Central memory CD8-positive, alpha-beta T cell (primary cell): ENCODE measurements at regions not wholly inside any gene's neighbourhood (a gene's known extent, or its start where the extent isn't known, plus 50 kb on each side); places are given as distances from the start of the nearest gene placed in this dataset.

Experiments used
- ATAC-seq: fragments of 150-1000 bp; cut with Tn5 transposase; replicated peaks from 2 replicates; pipeline ENCODE4 v1.10.0; 2022; ENCODE audit warnings: mild to moderate bottlenecking, moderate FRiP score, moderate number of reproducible peaks; ENCODE audit not compliant: poor library complexity, severe bottlenecking; ENCODE audit errors: extremely low read depth
- DNase-seq, 2 donors: peaks; one replicate each; pipeline ENCODE4 v3.0.0; 2021; ENCODE audit warnings: low spot score in 2 of 2
- H3K27ac Mint-ChIP-seq: one replicate; pipeline ENCODE4 v1.8.0; 2022; ENCODE audit warnings: low read depth, mild to moderate bottlenecking, moderate library complexity, mixed read lengths
- H3K27me3 Mint-ChIP-seq: one replicate; pipeline ENCODE4 v1.8.0; 2022; ENCODE audit warnings: mixed read lengths
- H3K36me3 Mint-ChIP-seq: one replicate; pipeline ENCODE4 v1.8.0; 2022; ENCODE audit warnings: mild to moderate bottlenecking, moderate library complexity, mixed read lengths; ENCODE audit not compliant: insufficient read depth
- H3K4me1 Mint-ChIP-seq: one replicate; pipeline ENCODE4 v1.8.0; 2022; ENCODE audit warnings: mixed read lengths
- H3K4me3 Mint-ChIP-seq: one replicate; pipeline ENCODE4 v1.8.0; 2022; ENCODE audit warnings: mild to moderate bottlenecking, moderate library complexity, mixed read lengths
- H3K9me3 Mint-ChIP-seq: one replicate; pipeline ENCODE4 v1.8.0; 2022; ENCODE audit warnings: mixed read lengths

DNA sequence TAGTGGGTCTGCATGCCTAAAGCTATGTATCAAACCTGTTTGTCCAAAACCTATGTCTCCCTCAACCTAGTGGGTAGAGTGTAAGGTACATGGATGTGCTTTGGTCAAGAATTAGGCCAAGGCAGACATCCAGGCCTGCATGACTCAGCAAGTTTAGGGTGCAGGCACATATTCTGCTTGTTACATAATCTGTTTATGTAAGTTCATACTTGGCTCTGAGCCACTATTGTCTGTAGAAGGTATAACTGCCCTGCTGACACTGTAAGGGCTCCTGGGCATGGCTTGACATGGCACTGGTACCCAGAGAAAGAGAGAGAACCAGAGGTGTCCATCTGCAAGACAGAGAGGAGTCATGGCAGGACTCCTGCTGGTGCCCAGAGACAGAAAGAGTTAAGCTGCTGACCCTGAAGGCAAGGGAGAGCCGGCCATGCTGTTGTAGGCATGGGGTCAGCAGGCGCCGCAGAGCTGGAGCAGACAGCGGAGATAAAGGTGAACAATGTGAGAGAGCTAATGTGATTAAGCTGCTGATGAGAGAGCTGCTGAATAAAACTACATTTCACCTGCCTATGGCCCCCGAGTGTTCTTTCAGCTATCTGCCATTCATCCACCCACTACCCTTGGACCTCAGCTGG lies 118.5 kb upstream of the TMEM106B start:
- Mint-ChIP-seq H3K27ac (no peak overlapping the region), H3K27me3 (peaks cover 32% of the 10 kb centered on the region), H3K9me3 (no peaks in the 10 kb centered on the region), H3K36me3 (no peaks in the 10 kb centered on the region), H3K4me3 (no peak overlapping the region), H3K4me1 (no peaks in the 10 kb centered on the region)
- ATAC-seq (no peak), DNase-seq (no peak)

DNA sequence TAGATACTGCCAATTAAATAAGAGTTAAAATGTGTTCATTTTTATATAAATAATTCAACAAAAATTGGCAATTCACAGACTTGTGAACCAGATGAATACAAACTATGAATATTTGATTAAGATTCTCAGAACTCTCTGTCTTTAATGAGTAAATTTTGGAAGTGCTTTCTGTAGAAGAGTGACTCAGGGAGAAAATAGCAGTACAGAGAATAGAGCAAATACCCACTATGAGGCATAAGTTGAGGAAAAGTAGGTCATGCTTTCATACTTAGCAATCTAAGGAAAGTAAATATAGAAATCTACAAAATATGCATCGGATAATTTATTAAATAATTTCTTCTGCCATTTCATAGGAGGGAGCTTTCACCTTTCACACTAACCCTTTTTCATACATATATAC lies 117.7 kb upstream of the TMEM106B start:
- H3K27me3 Mint-ChIP-seq, result peaks cover 32% of the 10 kb centered on the region
- DNase-seq (no peak), ATAC-seq (no peak)
- no peaks in the 10 kb centered on the region for H3K9me3 Mint-ChIP-seq
- no peak overlapping the region for H3K27ac Mint-ChIP-seq
- H3K4me1 Mint-ChIP-seq, result no peaks in the 10 kb centered on the region
- H3K4me3 Mint-ChIP-seq, result no peak overlapping the region
- no peaks in the 10 kb centered on the region for H3K36me3 Mint-ChIP-seq

DNA sequence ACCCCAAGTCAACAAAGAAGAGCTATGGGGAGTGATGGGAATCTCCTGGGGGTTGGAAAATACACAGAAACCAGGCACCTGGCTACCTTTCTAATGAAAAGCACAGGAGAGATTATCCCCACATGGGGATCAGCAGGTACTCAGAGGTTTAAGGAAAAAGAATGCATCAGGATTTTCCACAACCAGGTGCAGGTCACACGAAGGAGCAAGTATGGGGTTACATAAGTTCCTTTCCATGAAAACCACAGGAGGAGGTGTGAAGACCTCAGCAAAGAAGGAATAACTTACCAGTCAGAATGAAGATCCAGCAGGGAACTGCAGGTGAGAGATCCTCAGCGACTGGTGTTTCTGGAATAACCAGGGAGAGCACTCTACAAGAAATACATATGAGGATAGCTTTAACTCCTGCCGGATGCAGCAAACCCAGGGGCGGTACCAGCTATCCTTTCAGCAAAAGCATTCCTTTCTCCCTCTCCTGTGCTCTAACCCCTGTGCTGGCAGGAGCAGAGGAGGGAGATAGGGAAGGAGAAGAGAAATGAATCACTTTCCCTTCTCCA lies 116.7 kb upstream of the TMEM106B start:
- Mint-ChIP-seq H3K36me3 (no peaks in the 10 kb centered on the region), H3K27ac (no peak overlapping the region), H3K4me3 (no peak overlapping the region), H3K4me1 (no peaks in the 10 kb centered on the region), H3K27me3 (peaks cover 32% of the 10 kb centered on the region), H3K9me3 (no peaks in the 10 kb centered on the region)
- ATAC-seq (no peak), DNase-seq (no peak)

DNA sequence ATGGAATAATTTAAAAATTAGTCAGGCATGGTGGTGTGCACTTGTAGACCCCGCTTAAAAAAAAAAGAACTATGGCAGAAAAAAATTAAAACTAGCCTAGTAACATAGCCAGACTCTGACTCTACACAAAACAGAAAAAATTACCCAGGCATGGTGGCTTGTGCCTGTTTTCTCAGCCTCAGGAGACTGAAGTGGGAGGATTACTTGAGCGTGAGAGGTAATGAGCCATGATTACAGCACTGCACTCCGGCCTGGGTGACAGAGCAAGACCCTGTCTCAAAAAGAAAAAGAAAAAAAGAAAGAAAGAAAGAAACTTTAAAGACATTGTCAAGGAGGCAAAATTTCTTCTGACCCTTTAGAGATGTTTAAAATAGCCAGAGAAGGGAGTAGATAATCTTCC lies 109.0 kb upstream of the TMEM106B start:
- no peak overlapping the region for H3K4me3 Mint-ChIP-seq
- H3K9me3 Mint-ChIP-seq, result no peaks in the 10 kb centered on the region
- H3K4me1 Mint-ChIP-seq, result no peaks in the 10 kb centered on the region
- H3K27ac Mint-ChIP-seq, result no peak overlapping the region
- DNase-seq, result no peak
- H3K27me3 Mint-ChIP-seq, result no peaks in the 10 kb centered on the region
- ATAC-seq, result no peak
- no peaks in the 10 kb centered on the region for H3K36me3 Mint-ChIP-seq

DNA sequence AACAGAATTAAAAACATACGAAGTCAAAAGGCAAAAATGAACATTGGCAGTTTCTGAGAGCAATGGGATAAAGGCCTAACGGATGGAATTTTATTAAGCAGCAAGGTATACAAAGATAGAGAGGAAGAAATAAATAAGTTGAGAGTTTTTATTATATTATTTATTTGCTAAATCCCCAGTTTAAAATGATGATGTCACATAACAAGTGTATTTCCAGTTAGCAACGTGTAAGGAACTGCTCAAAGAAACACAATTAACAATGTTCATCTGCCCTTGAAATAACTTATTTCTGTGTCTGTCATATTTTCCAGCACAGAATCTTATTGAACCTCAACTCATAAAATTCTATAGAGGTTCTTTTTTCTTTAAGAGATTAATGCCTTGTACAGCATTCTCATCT lies 108.6 kb upstream of the TMEM106B start:
- no peaks in the 10 kb centered on the region for H3K27me3 Mint-ChIP-seq
- no peak for DNase-seq
- H3K27ac Mint-ChIP-seq, result no peak overlapping the region
- no peak overlapping the region for H3K4me3 Mint-ChIP-seq
- H3K36me3 Mint-ChIP-seq, result no peaks in the 10 kb centered on the region
- no peaks in the 10 kb centered on the region for H3K4me1 Mint-ChIP-seq
- no peaks in the 10 kb centered on the region for H3K9me3 Mint-ChIP-seq
- no peak for ATAC-seq

DNA sequence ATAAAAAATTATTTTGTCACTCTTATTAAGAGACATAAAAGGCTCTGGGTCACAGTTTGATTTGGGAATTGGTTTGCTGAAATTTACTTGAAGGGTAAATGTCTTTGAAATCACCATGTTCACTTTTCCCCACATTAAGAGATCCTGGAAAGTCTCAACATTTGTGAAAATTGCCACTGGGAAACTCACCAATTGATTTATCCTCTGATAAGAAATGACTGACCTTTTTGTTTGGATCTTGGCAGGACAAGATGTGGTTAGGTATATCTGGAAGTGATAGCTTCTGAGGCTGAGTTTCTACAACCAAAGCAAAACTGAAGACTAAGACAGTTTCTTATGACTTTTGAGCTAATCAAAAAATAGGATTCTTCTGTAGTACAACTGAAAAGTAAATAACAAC lies 107.1 kb upstream of the TMEM106B start:
- H3K27me3 Mint-ChIP-seq, result peaks cover 4% of the 10 kb centered on the region
- H3K4me3 Mint-ChIP-seq, result no peak overlapping the region
- H3K9me3 Mint-ChIP-seq, result no peaks in the 10 kb centered on the region
- DNase-seq (no peak), ATAC-seq (no peak)
- H3K36me3 Mint-ChIP-seq, result no peaks in the 10 kb centered on the region
- H3K27ac Mint-ChIP-seq, result no peak overlapping the region
- H3K4me1 Mint-ChIP-seq, result no peaks in the 10 kb centered on the region

DNA sequence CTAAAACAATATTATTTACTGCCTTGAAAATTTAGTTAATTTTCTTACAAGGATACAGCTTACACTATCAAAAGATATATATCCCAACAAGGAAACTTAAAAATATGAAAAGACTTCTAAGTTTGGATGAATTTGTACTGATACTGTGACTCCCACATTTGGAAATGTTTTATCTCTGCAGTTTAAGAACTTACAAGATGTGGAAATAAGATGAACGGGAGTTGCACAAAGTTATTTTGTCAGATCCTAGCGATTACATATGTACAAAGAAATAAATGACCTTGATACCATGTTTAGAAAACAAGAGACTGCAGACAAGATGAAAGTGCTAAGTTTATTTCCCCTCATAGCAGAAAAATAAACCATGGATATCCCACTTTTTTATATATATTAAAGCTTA lies 103.7 kb upstream of the TMEM106B start:
- H3K4me1 Mint-ChIP-seq, result no peaks in the 10 kb centered on the region
- peaks cover 3% of the 10 kb centered on the region for H3K36me3 Mint-ChIP-seq
- ATAC-seq (no peak), DNase-seq (no peak)
- H3K27ac Mint-ChIP-seq, result no peak overlapping the region
- H3K9me3 Mint-ChIP-seq, result no peaks in the 10 kb centered on the region
- H3K4me3 Mint-ChIP-seq, result no peak overlapping the region
- peaks cover 32% of the 10 kb centered on the region for H3K27me3 Mint-ChIP-seq

DNA sequence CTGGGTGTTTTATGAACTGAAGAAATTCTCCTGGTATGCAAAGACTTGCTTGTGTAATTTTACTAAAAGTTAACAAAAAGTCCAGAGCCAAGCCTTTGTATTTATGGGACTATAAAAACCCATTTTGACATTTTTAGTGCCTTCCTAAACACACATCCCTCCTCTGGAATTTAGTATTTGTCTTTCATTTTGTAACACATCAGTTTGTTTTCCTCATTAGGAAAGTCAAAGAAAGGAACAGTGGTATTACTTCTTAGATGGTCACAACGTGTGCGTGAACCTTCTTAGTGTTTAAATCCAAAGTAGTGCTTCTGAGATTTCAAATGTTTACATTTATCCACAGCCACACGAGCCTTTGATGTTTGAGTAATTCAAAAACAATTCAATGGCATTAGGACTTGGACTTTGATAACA lies 103.2 kb upstream of the TMEM106B start:
- ATAC-seq (no peak), DNase-seq (no peak)
- H3K9me3 Mint-ChIP-seq, result no peaks in the 10 kb centered on the region
- peaks cover 37% of the 10 kb centered on the region for H3K27me3 Mint-ChIP-seq
- peaks cover 3% of the 10 kb centered on the region for H3K36me3 Mint-ChIP-seq
- no peak overlapping the region for H3K4me3 Mint-ChIP-seq
- H3K4me1 Mint-ChIP-seq, result no peaks in the 10 kb centered on the region
- H3K27ac Mint-ChIP-seq, result no peak overlapping the region

DNA sequence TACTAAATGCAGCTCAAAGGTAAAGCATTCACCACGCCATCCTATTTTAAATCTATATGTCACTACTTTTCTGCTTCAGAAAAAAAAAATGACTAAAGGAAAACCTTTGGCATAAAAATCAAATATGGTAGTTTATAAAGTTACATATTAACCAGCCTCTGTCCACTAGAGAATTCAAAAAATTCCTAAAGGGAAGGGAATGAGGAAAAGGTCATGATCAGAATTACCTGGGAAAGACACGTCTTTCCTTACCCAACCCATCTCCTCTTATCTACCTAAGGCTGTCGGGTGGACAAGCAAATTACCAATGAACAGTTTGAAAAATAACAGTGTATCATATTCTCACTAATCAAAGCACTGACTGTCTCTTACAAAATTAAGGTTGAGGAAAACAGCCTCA lies 100.7 kb upstream of the TMEM106B start:
- Mint-ChIP-seq H3K27ac (no peak overlapping the region), H3K4me1 (no peaks in the 10 kb centered on the region), H3K36me3 (peaks cover 3% of the 10 kb centered on the region), H3K27me3 (peaks cover 60% of the 10 kb centered on the region), H3K4me3 (no peak overlapping the region), H3K9me3 (no peaks in the 10 kb centered on the region)
- DNase-seq (no peak), ATAC-seq (no peak)

DNA sequence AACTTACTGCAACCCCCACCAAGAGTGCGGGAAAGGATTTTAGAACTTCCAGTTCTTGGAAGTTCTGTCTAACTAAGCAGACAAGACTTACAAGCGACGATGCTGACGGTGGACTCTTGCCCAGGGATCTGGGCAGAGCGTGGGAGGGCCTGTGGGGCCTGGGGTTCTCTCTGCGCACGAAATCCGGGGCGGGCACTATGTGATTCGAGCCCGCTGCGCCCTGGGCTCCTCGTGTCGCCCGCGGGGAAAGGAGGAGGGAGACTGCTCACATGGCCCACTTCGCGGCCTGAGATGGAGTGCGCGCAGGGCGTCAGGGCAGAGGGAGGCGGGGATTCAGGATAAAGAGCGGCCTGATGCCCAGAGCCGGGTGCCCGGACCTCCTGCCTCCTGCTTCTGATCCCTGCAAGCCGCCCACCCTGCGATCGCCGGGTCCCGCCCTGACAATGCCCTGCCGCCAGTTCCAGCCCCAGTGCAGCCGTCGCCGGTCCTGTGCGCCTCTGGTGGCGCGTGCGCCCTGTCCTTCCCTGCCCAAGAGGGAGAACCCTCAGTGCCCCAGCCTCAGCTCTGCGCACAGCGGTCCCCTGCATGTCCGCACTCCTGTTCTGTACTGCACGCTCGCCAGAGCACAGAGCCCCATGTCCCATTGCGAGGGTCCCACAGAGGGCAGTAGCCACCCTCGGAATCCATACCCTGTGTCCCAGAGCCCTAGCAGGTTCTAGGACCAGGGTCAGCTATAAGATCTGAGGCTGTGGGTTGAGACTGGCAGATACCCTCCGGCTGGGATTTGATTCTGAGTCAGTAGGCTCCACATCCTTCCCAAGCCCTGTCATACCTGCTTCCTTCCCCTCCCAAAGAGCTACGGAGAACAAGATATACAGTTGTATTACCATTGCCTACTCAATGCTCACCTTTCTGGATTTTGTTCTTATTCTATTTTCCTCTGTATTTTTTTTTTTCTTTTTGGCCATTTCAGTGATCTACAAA lies 99.4 kb upstream of the TMEM106B start:
- no peaks in the 10 kb centered on the region for H3K4me1 Mint-ChIP-seq
- ATAC-seq (no peak), DNase-seq (no peak)
- peaks cover 67% of the 10 kb centered on the region for H3K27me3 Mint-ChIP-seq
- H3K36me3 Mint-ChIP-seq, result peaks cover 3% of the 10 kb centered on the region
- no peaks in the 10 kb centered on the region for H3K9me3 Mint-ChIP-seq
- peak overlapping the region; percentile 48 for H3K4me3 Mint-ChIP-seq
- no peak overlapping the region for H3K27ac Mint-ChIP-seq

DNA sequence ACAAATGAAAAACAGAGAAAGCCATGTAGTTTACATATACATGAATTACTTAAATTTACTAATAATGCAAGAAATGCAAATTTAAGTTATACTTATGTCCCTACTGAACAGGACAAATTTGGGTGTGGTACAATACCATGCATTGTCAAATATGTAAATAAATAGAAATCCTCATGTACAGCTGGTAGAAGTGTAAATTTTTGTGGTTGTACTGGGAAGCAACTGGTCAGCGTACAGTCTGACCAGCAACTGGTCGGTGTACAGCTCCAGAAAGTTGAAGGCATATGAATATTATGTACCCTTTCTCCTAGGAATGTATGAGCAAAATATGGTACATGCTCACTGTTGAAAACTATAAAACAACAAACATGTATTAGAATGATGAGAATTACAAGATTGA lies 93.9 kb upstream of the TMEM106B start:
- H3K27me3 Mint-ChIP-seq, result peaks cover 42% of the 10 kb centered on the region
- H3K27ac Mint-ChIP-seq, result no peak overlapping the region
- no peak for ATAC-seq
- no peaks in the 10 kb centered on the region for H3K36me3 Mint-ChIP-seq
- H3K4me3 Mint-ChIP-seq, result no peak overlapping the region
- H3K4me1 Mint-ChIP-seq, result no peaks in the 10 kb centered on the region
- DNase-seq, result no peak
- no peaks in the 10 kb centered on the region for H3K9me3 Mint-ChIP-seq

DNA sequence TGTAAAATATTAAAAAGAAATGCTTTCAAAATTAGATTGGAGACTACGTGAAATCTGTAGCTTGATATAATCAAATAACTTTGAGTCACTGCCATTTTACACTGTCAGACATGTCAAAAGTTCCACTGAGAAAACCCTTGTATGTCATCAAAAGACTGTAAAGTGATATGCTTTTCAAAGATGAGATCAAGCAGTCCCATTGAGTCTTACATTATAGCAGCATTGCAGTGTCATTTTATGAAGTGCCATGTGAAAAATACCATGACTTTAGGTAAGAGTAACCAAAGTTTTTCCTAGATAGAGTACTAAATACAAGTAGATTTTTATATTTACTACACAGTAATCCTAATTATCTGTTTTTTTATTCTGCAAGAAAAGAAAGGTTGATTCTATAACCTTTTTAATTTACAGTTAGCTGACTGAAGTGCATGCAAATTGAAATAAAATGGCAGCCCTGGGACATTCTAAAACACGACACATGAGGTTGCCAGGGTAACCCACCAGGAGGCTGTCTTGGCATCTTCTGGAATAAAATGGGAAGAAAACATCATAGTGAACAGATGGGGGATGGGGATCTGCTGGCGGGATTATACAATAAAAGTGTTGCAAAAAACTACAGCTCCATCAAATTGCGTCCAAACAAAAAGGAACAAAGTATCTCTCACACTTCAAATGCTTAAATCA lies 91.3 kb upstream of the TMEM106B start:
- Mint-ChIP-seq H3K9me3 (no peaks in the 10 kb centered on the region), H3K36me3 (no peaks in the 10 kb centered on the region), H3K27ac (no peak overlapping the region), H3K4me3 (no peak overlapping the region), H3K27me3 (peaks cover 42% of the 10 kb centered on the region), H3K4me1 (no peaks in the 10 kb centered on the region)
- ATAC-seq (no peak), DNase-seq (no peak)
